Stimulated activated CD4-positive, alpha-beta T cell treated with anti-CD3 and anti-CD28 coated beads, Interleukin-4, amount 100 ng/mL, for 1 hour (primary cell): ENCODE measurements at regions not wholly inside any gene's neighbourhood (a gene's known extent, or its start where the extent isn't known, plus 50 kb on each side); places are given as distances from the start of the nearest gene placed in this dataset.

Experiments used
- DNase-seq: peaks from one replicate; pipeline ENCODE4 v3.0.0-alpha.2; 2020

DNA sequence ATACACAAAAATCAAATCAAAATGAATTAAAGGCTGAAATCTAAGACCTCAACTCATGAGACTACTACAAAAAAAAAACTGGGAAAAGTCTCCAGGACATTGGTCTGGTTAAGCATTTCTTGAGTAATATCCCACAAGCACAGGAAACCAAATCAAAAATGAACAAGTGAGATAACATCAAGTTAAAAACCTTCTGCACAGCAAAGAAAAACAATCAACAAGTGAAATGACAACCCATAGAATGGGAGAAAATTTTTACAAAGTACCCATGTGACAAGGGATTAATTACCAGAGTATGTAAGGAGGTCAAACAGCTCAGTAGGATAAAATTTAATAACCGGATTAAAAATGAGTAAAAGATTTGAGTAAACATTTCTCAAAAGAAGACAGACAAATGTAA, 338.7 kb downstream of the SLC16A7 start:
- DNase-seq = no peak

DNA sequence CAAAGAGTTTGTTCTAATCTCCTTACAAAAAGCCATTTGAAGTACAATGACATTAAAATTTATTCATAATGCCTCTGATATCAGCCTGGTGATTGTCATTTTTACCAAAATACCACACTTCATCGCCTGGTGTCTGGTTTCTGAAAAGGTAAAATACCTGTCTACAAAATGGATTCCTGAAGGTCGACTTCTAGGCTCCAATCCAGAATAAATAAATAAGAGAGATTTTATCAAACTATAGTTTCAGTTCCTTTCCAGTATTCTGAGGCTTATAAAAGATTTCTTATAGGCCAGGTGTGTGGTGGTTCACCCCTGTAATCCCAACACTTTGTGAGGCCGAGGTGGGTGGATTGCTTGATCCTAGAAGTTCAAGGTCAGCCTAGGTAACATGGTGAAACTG, 340.7 kb downstream of the SLC16A7 start:
- DNase-seq = no peak

DNA sequence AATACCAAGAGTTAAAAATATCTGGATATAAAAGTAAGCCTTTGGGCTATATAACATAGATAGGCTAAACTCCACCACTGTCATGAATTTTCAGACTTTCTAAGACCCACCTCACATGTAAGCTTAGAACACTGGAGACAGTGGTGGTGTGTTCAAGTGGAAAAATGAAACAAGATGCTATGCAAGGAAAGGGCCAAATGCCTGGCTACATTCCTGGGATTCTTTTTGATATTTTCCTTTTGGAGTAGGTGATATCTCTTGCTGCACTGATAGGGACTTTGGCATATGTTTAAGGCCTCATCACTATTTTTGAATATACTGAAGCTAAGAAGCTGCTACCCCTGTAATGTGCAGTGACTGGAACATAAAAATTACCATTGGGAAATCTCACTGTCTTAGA, 341.3 kb downstream of the SLC16A7 start:
- no peak for DNase-seq

DNA sequence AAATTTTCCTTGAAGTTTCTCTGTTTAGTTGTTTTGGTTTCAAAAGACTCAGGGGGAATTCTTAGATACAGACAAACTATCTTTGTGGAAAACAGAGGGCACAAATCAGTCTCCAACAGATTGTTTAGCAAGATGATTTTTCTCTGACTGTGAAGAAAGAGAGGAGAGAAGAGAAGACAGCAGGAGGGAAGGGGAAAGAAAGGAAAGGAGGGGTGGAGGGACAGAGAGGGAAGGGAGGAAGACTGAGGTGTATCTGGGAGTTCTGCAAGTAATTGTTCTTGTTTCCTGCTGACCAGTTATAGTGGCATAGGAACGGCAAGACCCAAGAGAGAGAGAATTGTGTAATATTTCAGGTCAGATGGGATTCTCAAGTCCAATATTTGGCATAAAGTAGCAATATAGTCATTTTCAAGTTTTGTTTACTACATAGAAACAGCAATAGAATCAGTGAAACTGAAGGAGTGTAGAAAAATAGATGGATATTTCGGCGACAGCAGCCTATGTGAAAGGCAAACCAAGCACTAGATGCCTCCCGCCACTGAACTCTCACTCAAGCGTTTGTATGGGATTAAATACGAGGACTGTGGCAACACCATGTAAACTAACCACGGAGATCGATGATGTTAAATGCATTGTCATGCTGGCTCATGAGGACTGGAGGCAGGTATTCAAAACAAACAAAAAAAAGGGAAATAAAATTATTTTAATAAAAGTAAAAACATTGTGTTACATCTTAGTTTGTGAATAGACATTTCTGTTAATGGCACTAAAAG, 342.5 kb downstream of the SLC16A7 start:
- no peak for DNase-seq

DNA sequence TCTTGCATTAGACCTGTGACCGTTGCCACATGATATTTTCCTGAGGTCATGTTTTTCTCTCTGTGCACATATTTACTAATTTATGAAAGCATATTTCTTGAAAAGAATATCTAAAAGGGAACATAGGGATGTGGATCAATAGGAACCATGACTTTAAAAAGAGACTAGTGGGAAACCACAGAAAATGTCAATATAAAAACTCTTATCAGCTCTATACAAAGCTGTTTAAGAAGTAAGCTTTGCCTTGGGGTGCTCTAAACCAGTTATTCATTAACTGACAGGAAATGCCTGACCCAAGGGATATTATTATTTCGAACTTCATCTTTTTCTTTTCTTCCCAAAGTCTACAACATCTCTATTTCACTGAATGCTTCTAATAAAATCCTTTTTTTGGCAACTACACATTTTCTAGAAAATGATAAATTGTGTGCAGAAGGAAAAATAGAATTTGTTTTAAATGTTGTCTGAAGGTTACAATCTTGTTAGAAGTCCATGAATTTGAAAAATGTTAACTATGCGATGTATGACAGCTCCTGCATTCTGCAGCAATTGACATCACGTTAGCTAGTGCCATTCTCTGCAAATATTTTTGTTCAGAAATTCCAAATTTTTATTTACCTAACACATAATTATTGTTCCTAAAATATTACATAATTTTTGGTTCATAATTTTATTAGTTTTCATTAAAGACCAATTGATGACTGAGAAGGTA, 345.0 kb downstream of the SLC16A7 start:
- DNase-seq = no peak

DNA sequence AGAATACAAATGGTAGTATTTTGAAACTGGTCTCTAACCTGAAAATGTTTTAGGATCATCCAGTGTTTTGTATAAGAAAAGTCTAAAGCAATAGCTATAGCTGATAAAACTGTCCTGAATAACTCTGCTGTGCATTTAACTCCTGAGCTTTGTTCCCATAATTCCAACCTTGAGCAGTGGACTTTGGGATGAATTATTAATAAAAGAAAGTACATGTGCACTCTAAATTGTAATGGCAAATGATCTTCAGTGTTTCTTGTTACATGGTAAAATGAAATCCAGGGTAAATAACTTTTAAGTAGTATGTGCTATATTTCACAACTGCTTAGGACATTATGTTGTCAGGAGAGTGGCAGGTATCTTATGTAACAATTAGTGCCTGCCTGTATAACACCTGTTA, 345.6 kb downstream of the SLC16A7 start:
- DNase-seq = no peak

DNA sequence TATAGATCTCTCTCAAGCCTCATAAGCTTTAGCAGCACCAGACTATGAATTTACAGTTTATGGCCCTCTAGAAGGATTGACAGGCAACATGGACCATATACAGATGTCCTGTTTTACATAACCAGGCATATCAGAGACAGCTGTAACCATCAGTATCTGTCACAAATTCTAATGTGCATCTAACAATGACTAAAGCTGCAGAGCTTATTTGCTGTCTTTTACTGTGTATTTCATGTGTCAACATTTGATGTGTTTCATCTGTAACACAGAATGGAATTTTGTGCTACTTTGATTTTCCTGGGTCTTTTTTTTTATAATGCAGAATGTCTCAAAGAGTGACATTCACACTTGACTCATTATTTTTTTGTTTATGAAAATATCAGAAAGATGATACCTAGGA, 348.3 kb downstream of the SLC16A7 start:
- DNase-seq = no peak

DNA sequence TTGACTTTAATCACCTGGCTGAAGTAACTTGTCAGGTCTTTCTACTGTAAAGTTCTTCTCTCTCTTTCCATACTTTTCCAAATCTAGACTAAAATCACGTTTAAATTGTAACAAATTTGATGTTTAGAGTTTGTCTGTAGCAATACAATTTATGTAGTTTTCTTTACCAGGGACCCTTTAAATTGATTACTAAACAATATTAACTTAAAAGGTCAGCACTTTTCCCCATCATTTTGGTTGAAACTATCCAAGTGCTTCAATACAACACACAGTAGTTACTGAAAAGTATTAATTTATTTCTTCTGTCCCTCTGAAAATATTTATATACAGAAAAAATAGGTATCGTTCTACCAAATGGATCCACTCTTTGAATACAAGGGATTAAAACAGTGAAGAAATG, 350.8 kb downstream of the SLC16A7 start:
- no peak for DNase-seq

DNA sequence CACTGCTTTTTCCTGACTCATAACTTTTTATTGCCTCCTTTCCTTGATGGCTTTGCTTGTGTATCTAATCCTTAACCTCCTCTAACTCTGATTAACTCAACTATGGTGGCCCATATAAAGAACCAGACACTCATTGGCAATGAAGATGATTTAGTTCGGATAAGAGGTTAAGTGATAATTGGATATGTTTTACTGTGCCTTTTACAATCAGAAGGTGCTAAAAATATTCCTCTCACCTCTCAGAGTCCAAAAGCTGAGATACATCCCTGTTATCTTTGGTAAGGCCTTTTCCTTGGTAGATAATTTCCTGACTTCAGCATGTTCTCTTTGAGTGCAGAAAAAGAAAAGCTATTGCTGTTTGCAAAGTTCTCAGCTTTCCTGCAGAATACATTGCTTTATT, 367.7 kb downstream of the SLC16A7 start:
- no peak for DNase-seq

DNA sequence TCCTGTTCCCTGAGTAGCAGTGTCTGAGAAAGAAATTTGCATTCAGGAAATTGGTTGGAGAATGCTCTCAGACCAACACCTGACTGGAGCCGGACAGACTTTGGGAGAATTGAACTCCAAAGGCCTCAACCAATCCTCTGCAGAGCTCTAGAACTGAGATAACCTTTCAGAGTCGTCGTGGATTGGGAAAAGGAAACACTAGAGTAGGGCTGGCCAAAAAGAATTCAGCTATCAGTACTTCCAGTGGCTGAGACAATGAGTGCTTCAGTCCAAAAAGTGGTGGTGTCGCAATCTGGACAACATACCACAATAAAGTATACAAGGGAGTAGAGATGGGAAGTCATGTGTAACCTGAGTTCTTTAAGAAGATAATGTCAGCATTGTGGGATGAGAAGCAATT, 377.1 kb downstream of the SLC16A7 start:
- DNase-seq = no peak

DNA sequence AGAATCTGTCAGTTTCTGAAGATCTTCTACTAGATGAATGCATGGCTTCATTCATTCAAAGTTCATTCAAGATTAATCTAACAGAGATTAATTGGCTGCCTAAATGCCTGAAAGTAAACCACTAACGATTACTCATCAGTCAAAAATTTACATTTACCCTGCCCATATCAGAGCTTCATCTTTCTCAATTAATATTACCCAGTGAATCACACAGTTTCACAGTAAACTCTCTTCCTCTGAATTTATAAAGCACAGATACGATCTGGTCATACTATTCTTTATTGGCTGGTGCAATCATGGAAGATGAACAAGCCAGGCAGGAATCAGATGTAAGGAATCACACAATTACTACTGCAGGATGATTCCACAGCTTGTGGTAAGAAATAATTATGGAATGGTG, 377.7 kb downstream of the SLC16A7 start:
- DNase-seq = no peak

DNA sequence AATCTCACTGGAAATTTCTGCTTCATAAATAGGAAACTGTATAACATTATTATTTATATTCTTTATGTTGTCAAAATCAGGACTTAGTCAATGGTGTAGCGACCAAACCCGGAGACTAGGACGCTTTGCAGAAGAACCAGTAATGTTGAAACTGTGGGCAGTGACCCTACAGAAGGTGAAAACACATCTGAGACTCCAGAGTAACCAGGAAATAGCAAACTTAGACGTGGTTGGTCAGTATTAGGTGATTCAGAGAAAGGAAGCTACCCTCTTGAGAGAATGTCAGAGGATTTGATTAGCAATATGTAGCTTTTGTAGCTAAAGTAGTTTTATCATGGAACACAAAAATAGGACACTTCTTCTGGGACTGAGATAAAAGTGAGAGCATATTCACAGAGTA, 381.9 kb downstream of the SLC16A7 start:
- no peak for DNase-seq

DNA sequence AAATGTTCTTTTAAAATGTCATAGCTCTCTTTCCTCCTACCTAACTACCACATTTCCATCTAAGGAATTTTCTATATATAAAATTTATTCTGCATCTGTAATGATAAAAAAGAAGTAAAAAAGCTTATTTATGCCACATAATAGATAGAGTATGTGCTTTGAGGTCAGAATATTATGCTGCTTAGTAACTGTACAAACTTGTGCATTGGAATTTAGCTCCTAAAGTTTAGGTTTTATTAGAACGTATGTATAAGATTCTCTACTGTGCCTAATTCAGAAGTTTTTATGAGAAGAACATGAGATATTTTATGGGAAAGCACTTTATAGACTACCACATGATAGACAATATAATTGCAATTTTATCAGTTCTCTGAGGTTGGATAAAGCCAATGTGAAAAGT, 384.6 kb downstream of the SLC16A7 start:
- no peak for DNase-seq

DNA sequence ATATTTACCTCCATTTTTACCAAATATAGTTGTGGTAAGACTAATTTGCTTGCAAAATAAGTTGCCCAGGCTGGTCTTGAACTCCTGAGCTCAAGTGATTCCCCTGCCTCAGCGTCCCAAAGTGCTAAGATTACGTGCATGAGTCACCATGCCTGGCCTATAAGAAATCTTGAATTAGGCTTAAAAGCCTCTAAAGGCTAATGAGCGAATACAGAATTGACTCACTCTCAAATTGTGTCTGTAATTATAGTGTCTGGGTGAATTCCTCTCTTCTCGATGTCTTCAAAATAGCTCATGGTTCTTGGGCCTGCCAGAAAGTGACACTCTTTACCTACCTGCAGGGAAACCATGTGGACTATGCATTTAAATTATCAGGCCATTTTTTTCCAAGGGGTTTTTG, 403.5 kb downstream of the SLC16A7 start:
- DNase-seq = no peak

DNA sequence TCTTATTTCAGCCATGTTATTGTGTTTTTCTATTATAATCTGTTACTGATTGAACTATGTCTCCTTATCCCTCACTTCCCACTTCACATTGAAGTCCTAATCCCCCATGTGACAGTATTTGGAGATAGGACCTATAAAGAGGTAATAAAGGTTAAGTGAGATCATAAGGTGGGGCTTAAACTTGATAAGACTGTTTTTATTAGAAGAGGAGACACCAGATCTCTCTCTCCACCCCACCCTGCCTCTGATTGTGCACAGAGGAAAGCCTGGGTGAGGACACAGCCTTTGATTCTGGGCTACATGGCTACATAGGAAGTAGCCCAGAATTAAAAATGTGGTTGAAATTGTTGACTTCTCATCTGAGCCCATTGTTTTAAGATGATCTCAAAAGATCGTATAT, 414.7 kb downstream of the SLC16A7 start:
- no peak for DNase-seq

DNA sequence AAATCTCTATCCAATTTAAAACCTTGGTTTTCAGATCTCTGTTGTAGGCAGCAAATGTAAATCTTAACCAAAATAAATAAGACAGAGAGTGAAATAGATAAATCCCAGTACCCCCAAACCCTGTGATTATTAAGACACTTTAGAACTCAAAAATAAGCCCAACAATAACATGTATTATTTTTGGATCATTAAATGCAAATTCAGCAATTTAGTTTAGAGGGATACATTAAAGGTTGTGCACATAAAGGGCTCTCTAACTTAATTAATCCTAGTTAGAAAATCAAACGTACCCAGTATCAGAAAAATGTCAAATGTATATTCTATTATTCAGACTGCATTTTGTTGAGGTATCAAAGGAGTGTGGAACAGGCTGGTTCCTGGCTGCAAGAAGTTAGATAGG, 416.8 kb downstream of the SLC16A7 start:
- no peak for DNase-seq

DNA sequence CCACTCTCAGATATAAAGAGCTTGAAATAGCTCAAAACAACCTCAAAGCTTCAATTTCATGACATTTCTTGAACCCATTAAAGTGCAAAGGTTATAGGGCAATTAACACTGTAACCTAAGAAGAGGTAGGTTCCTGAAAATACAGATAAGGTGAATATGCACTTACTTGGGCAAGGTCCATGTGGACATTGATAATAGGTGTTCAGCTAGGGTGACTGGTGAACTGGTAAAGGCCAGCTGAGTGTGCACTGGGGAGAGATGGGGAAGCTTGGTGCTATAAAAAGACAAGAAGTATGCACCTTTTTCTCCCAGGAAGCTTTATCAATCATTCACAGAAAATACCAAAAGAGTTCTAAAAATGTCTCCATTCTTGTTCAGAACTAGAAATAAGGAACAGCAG, 418.6 kb downstream of the SLC16A7 start:
- no peak for DNase-seq

DNA sequence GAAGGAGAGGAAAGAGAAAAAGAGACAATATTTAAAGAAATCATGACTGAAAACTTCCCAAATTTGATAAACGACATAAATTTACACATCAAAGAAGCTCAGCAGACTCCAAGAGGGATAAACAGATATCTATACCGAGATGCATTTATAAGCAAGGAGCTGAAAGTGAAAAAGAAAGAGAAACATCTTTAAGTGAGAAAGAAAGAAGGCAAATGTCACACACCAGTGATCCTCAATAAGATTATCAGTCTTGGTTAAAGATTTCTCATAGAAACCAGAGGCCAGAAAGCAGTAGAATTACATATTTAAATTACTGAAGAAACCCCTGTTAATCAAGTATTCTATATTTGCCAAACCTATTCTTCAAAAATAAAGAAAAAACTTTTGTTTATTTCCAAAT, 424.2 kb downstream of the SLC16A7 start:
- DNase-seq = no peak

DNA sequence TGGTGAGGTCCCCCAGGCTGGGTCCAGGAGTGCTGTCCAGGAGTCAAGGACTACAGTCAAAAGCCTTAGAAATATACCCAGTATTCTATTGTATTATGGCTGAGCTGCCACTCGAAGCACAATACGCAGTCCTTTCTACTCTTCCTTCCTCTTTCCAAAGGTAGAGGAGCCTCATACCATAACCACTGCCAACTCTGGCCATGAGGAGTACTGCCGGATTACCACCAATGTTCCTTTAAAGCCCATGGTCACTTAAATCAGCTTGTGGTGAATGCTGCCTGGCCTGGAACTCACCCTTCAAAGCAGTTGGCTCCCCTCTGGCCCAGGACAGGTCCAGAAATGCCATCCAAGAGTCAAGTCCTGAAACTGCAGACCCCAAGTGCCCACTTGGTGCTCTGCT, 425.4 kb downstream of the SLC16A7 start:
- no peak for DNase-seq

DNA sequence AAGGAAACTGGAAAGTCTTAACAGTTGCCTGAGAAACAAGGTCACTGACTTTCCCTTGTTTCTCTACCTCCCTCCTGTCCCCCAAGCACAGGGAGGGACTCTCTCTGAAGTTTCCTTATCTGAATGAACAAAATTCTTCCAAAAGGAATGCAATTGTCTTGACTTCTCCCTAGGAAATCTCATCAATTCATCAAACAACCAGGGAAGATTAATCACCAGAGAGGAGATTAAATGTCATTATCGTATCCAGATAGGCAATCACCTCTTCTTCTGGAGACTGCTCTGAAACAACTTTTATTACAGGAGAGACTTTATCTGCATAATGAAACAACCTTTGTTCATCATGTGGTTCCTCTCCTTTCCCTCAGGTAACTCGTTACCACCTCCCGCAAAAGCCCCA, 431.4 kb downstream of the SLC16A7 start:
- DNase-seq = no peak

DNA sequence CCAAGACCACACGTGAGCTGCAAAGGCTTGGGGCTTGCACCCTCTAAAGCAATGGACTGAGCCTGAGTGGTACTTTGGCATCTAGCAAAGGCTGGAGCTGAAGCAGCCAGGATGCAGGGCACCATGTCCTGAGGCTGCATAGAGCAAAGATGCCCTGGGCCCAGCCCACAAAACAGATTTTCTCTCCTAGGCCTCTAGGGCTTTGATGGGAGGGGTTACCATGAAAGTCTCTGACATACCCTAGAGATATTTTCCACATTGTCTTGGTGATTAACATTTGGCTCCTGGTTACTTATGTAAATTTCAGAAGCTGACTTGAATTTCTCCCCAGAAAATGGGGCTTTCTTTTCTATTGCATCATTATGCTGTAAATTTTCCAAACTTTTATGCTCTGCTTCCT, 438.3 kb downstream of the SLC16A7 start:
- DNase-seq = no peak

DNA sequence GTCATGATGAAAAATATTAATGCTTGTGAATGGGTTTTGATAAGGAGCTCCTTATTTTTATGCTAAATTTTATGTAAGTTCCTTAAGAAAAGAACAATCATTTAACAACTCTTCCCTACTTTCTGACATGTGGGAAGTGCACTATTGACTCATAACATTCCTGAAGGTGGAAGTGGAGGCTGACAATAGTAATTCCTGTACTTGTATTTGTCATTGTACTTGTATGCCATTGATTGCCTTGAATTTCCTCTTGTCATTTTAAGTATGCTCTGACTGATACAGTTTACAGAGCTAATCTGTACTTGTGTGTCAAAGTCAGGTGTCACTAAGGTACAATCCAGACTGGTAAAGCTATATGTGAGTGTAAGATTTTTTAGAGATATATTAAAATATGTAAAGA, 440.0 kb downstream of the SLC16A7 start:
- no peak for DNase-seq

DNA sequence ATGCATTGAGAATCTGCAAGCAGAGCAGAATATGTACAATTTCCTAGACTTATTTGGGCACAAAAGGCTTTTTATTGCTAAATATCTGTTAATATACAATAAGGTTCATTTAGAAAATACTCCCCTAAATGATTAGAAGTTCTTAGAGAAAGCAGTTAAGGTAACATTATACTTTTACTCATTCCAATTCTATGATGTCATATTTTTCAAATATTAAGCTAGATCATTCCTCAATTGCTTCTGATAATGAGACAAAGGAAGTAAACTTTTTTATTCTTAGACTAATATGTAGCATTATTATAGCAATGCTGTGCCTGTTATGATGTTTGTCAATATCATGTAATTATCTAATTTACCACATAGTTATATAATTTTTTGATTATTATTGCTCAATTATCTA, 447.0 kb downstream of the SLC16A7 start:
- DNase-seq = no peak

DNA sequence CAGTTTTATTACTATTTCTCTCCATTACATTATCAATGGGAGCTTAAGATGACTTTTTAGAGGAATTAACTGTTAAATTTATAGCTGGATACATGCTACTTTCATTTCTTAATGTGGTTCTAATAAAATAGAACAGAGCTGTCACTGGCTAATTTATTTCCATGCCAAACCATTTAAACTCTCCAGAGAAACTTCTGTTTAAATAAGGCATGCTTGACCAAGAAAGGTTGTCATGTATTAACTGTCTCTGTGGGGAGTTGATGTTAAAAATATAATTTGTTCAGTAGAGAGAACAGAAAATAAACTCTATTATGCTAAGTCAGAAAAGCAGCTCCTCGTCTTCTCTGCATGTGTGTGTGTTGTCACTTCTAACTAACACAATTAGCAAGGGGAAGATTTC, 447.4 kb downstream of the SLC16A7 start:
- DNase-seq = no peak

DNA sequence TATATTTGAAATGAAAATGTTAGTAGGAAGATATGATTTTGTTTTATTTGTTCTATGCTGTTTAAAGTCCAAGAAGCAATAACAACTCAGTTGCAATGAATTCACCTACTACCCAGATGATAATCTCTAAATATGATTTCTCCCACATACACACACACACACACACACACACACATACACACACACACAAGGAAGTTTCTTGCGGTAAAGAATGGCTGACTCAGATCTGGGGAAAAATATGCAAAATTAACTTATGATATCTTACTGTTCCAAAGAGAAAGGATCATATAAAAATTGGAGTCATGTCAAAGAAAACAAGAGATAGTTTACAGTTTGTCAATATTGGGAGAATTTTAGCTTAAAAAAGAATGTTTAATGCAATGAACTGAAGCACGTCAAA, 456.7 kb downstream of the SLC16A7 start:
- no peak for DNase-seq
